HEK293T (cell line): ENCODE measurements at regions not wholly inside any gene's neighbourhood (a gene's known extent, or its start where the extent isn't known, plus 50 kb on each side); places are given as distances from the start of the nearest gene placed in this dataset.

ENCODE experiments used
- CTCF ChIA-PET: fragments of 350-600 bp; formaldehyde crosslinking; extraction: SDS; loops from one replicate; lab custom pipeline; 2021; ENCODE audit warnings: antibody characterized with exemption, inconsistent platforms; lab: Yijun Ruan, JAX
- POLR2A ChIA-PET: fragments of 350-600 bp; formaldehyde crosslinking; extraction: SDS; loops from one replicate; lab custom pipeline; 2020; ENCODE audit warnings: antibody characterized with exemption, inconsistent platforms; lab: Yijun Ruan, JAX
- DNase-seq: peaks from one replicate; pipeline ENCODE4 v3.0.0; 2012; ENCODE audit warnings: mixed read lengths; ENCODE audit errors: extremely low spot score
- ARNT ChIP-seq: fragments of 450-650 bp; IDR thresholded peaks from 2 replicates; pipeline ENCODE4 v1.6.1; 2017; ENCODE audit warnings: mild to moderate bottlenecking
- BHLHE40 ChIP-seq: fragments of 450-650 bp; IDR thresholded peaks from 2 replicates; pipeline ENCODE4 v1.6.1; 2016; ENCODE audit warnings: mild to moderate bottlenecking, moderate library complexity, borderline replicate concordance
- CTBP1 ChIP-seq: fragments of 450-650 bp; IDR thresholded peaks from 2 replicates; pipeline ENCODE4 v1.6.1; 2016; ENCODE audit warnings: borderline replicate concordance
- ELF4 ChIP-seq: fragments of 450-650 bp; IDR thresholded peaks from 2 replicates; pipeline ENCODE4 v1.6.1; 2017; ENCODE audit warnings: antibody characterized with exemption
- FOXA1 ChIP-seq: fragments of 450-650 bp; IDR thresholded peaks from 2 replicates; pipeline ENCODE4 v1.6.1; 2016; ENCODE audit warnings: mild to moderate bottlenecking
- FOXK2 ChIP-seq: fragments of 450-650 bp; IDR thresholded peaks from 2 replicates; pipeline ENCODE4 v1.6.1; 2016; ENCODE audit warnings: mild to moderate bottlenecking
- FOXM1 ChIP-seq: fragments of 450-650 bp; IDR thresholded peaks from 2 replicates; pipeline ENCODE4 v1.6.1; 2017; ENCODE audit warnings: mild to moderate bottlenecking, borderline replicate concordance
- HDGF ChIP-seq: fragments of 450-650 bp; IDR thresholded peaks from 2 replicates; pipeline ENCODE4 v1.6.1; 2017; ENCODE audit warnings: antibody characterized with exemption, borderline replicate concordance
- L3MBTL2 ChIP-seq: fragments of 450-650 bp; conservative IDR thresholded peaks from 2 replicates; pipeline ENCODE4 v1.6.1; 2016; ENCODE audit warnings: mild to moderate bottlenecking
- LEF1 ChIP-seq: fragments of 450-650 bp; IDR thresholded peaks from 2 replicates; pipeline ENCODE4 v1.6.1; 2017; ENCODE audit warnings: mild to moderate bottlenecking, borderline replicate concordance
- NFRKB ChIP-seq: fragments of 450-650 bp; IDR thresholded peaks from 2 replicates; pipeline ENCODE4 v1.6.1; 2016; ENCODE audit warnings: mild to moderate bottlenecking, moderate library complexity
- PKNOX1 ChIP-seq: fragments of 450-650 bp; IDR thresholded peaks from 2 replicates; pipeline ENCODE4 v1.6.1; 2016
- SP1 ChIP-seq: fragments of 450-650 bp; IDR thresholded peaks from 2 replicates; pipeline ENCODE4 v1.6.1; 2017
- SUZ12 ChIP-seq: fragments of 450-650 bp; IDR thresholded peaks from 2 replicates; pipeline ENCODE4 v1.6.1; 2016; ENCODE audit warnings: mild to moderate bottlenecking
- TARDBP ChIP-seq: fragments of 450-650 bp; IDR thresholded peaks from 2 replicates; pipeline ENCODE4 v1.6.1; 2016
- ZNF384 ChIP-seq: fragments of 450-650 bp; IDR thresholded peaks from 2 replicates; pipeline ENCODE4 v1.6.1; 2016

- ChIA-PET POLR2A (no interaction called here), CTCF (no interaction called here)
- TF ChIP-seq ZNF384 (no peak), PKNOX1 (no peak)
- DNase-seq = no peak
These were observed 748.7 kb upstream of the GOLIM4 start for GRCh38 chr3:168844472-168844871.

GRCh38 chr3:168843481-168843880 is 747.8 kb upstream of the GOLIM4 start:
- ChIA-PET POLR2A (no interaction called here), CTCF (no interaction called here)
- no peak for TF ChIP-seq SP1
- peak; percentile 88 for TF ChIP-seq PKNOX1
- TF ChIP-seq ARNT = no peak
- TF ChIP-seq CTBP1 = 0 out of 2 replicates have a peak, but pooled peaks have one; percentile 18
- no peak for TF ChIP-seq FOXA1
- no peak for TF ChIP-seq L3MBTL2
- DNase-seq = no peak

- POLR2A ChIA-PET = no interaction called here
- DNase-seq = no peak
- CTCF ChIA-PET = no interaction called here
- no peak for TF ChIP-seq SP1
- TF ChIP-seq L3MBTL2 = no peak
- no peak for TF ChIP-seq FOXM1
- no peak for TF ChIP-seq ZNF384
- TF ChIP-seq CTBP1 = no peak
These were observed 743.9 kb upstream of the GOLIM4 start for GRCh38 chr3:168839653-168840052.

GRCh38 chr3:168834558-168834957 is 738.8 kb upstream of the GOLIM4 start:
- ChIA-PET CTCF (no interaction called here), POLR2A (no interaction called here)
- DNase-seq = no peak
- no peak for TF ChIP-seq SP1
- no peak for TF ChIP-seq BHLHE40
- no peak for TF ChIP-seq FOXM1
- TF ChIP-seq PKNOX1 = no peak
- no peak for TF ChIP-seq TARDBP
- no peak for TF ChIP-seq L3MBTL2
- TF ChIP-seq HDGF = no peak
- TF ChIP-seq SUZ12 = no peak
- TF ChIP-seq ELF4 = no peak
- no peak for TF ChIP-seq FOXA1
- no peak for TF ChIP-seq NFRKB
- TF ChIP-seq FOXK2 = no peak
- no peak for TF ChIP-seq CTBP1
- TF ChIP-seq ARNT = no peak
- TF ChIP-seq ZNF384 = no peak
- TF ChIP-seq LEF1 = no peak

- TF ChIP-seq PKNOX1 (no peak), ARNT (no peak), HDGF (no peak), NFRKB (no peak), LEF1 (no peak), SUZ12 (no peak), FOXA1 (no peak), TARDBP (no peak), FOXK2 (no peak), FOXM1 (no peak), BHLHE40 (no peak), L3MBTL2 (no peak)
- POLR2A ChIA-PET = no interaction called here
- CTCF ChIA-PET = no interaction called here
- DNase-seq = no peak
These were observed 733.2 kb upstream of the GOLIM4 start for GRCh38 chr3:168828943-168829342.

GRCh38 chr3:168828536-168828935 is 732.8 kb upstream of the GOLIM4 start:
- TF ChIP-seq NFRKB (no peak), L3MBTL2 (no peak), SUZ12 (no peak), LEF1 (no peak), SP1 (no peak), ARNT (no peak), FOXM1 (no peak), ELF4 (no peak)
- ChIA-PET CTCF (no interaction called here), POLR2A (no interaction called here)
- DNase-seq = no peak

- ChIA-PET POLR2A (no interaction called here), CTCF (no interaction called here)
- TF ChIP-seq ZNF384 = no peak
- no peak for TF ChIP-seq HDGF
- no peak for TF ChIP-seq CTBP1
- TF ChIP-seq PKNOX1 = no peak
- TF ChIP-seq FOXK2 = no peak
- no peak for TF ChIP-seq FOXM1
- no peak for TF ChIP-seq ARNT
- TF ChIP-seq LEF1 = no peak
- TF ChIP-seq FOXA1 = no peak
- no peak for TF ChIP-seq BHLHE40
- no peak for TF ChIP-seq TARDBP
- no peak for TF ChIP-seq SUZ12
- TF ChIP-seq ELF4 = no peak
- no peak for TF ChIP-seq L3MBTL2
- no peak for TF ChIP-seq SP1
- TF ChIP-seq NFRKB = no peak
- DNase-seq = no peak
These were observed 732.3 kb upstream of the GOLIM4 start for GRCh38 chr3:168828014-168828413.
